ENCODE measurements at regions not wholly inside any gene's neighbourhood (a gene's known extent, or its start where the extent isn't known, plus 50 kb on each side); places are given as distances from the start of the nearest gene placed in this dataset.
"Not testable (repeated sequence)": the region's sequence is repeated elsewhere in the genome, so short reads cannot be mapped to it uniquely, and the experiment has no call there.

GRCh38 chr15:77877869-77878577 lies 199.5 kb downstream of the TBC1D2B start:
- DNase-seq: no peak

DNA sequence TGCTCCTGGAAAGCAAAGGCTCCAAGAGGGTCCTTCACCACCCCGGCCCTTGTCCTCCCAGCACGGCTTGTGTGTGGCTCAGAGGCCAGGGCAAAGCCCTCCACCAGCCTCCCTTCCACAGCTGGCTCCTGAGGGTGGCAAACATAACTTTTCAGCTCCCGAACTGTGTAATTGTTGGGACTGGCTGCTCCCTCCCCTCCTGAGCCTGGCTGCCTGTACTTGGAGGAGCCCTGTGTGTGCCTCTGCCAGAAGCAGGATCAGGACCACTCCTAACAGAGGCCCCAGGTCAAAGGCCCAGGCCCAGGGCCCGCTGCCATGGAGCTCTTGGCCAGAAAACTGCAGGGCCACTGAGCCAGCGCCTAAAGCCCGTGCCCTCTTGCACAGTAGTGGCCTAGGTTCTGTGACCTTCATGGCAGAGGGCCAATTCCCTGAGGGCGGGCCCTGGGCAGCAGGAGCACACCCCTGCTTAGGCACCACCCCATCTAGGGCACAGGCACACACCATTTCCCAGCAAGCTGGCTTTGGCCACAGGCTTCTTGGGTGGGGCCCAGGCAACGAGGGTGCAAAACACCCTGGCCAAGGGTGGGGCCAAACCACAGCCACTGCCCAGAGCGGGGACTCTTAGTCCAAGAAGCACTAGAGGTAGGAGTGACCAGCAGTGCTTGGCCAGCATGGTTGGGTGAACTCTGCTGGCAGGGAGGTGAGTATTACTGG lies 201.2 kb downstream of the TBC1D2B start:
- not testable (repeated sequence) for DNase-seq

- DNase-seq: peak; percentile 20
These were observed 202.3 kb downstream of the TBC1D2B start for GRCh38 chr15:77875066-77875721.

DNA sequence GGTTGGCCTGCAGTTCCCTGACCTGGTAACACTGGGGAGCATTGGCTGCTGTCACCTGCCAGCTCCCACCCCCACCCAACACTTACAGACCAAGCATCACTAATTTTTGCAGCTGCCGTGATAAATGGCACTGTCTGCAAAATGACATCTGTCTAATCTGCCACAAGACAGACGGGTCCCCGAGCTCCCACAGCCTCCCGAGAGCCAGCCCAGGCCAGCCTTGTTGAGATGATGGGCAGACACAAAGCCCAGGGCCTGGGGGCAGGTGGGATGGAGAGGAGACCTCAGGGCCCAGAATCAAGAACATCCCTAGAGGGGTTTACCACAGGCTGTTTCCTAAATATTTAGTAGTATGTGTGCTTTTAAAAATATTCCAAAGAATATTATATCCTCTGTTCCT lies 203.4 kb downstream of the TBC1D2B start:
- DNase-seq: no peak

DNA sequence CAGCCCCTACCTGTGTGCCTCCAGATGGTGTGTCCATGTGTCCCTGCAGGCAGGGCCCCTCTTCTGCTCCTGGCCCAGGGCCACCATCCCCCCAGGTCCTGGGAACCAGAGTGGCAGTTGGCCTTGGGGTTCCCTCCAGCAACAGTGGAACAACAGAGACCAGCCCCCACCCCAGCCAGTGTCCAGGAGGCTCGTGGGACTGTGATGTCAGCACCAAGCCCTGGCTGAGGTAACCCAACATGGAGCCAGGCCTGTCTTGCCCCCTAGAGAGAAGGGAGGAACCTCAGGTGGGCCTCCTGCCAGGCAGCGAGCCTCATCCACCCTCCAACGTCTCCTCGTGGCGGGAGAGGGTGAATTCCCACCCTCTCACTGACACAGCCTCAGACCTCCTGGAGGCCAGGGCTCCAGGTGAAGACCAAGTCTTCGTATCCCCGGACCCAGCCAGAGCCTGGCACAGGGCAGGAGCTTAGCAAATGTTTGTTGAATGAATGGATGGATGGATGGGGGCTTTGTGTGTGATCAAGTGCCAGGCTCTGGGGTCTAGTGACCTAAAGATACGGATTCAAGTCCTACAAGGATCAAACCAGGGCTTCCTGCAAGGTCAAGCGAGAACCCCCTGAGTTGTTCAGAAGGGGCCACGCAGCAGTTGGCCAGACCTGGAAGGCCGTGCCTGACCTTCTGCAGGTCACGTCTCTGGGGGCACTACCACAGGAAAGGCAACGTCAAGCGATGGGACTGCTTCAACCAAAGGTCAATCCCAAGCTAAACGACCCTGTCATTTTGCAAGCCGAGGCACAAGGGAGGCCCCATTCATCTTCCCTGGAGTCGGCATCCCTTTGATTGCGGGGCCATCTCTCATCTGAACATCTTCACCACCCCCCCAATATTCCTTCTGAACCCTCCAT lies 204.7 kb downstream of the TBC1D2B start:
- DNase-seq: not testable (repeated sequence)

DNA sequence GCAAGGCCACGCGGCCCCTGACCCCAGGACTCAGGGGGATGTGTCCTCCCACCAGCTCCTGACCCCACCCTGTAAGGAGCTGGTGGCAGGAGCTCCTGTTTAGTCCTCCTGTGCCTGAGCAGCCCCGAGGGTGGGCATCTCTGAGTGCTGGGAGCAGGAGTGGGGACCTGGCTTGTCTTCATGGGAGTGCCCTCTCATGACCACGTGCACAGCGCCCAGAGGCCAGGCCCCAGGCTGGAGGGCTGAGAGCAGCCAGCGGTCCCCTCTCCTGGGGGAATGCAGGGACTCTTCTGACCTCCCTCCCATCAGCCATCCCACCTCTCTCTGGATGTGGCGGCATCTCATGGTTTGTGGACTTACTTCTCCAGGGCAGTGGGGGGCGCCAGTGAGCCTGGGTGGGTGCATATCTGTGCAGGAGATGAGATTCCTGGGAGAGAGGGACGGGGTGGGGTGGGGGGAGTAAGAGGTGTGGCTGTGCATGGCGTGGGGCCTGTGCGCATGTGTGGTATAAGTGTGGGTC lies 205.6 kb downstream of the TBC1D2B start:
- DNase-seq: no peak

DNA sequence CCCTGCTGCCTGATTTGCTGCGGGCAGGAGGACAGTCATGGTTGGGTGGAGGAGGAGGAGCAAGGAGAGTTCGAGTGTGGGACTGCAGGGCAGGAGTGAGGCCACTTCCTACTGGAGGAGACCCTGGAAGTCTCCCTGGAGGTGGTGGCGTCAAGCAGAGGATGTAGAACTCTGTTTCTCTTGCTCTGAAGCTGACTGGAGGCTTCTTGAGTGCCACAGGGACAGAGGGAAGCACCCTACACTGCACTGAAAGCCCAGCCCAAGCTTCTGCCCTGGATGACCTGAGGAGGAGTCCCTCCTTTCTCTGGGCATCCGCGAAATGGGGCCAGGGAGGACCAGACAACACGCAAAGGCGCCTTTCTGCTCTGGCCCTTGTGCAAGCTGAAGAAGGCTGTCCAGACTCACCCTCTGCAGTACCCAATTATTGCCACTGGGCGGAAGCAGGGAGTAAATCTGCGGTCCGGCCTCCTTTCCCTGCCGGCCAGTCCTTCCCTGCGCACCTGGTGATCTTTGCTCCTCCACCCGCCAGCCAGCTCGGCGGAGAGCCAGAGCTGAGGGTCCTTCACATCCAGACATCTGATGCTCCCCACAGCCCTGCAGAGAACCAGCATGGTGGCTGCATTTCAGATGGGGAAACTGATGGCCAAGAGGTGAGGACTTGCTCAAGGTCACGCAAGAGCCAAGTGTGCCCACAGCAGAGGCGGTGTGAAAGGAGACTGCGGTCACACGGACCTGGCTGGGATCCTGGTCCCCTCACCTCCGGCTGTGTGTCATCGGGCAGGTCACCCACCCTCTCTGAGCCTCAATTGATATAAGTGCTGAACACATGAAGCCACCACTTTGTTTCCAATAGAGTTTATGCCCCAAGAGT lies 207.1 kb downstream of the TBC1D2B start:
- DNase-seq: peak; percentile 38

- no peak for DNase-seq
These were observed 208.3 kb downstream of the TBC1D2B start for GRCh38 chr15:77869021-77869895.

DNA sequence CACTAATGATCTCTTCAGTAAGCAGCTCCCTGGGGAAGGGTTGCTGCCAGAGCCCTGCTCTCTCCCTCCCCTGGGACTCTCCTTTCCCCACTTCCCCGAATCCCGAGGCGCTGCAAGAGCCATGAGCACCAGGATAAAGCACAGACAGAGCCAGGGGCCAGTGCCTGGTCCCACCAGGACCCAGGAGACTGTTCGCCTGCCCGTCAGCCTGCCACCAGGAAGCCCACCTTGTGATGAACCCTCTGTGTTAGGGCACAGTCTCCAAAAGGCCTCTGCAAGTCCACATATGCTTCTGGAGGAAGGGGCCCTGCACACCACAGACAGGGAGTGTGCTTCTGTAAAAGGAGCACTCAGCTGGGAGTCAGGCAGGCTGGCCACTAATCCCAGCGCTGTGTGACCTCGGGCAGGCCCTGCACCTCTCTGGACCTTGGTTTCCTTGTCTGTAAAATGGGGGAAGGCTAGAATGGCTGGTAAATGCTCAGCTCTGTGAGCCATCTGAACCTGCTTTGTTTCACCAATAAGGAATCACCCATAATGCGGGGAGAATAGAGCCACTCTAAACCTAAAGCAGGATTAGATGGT lies 209.4 kb downstream of the TBC1D2B start:
- not testable (repeated sequence) for DNase-seq

GRCh38 chr15:77867266-77868047 lies 210.1 kb downstream of the TBC1D2B start:
- no peak for DNase-seq

DNA sequence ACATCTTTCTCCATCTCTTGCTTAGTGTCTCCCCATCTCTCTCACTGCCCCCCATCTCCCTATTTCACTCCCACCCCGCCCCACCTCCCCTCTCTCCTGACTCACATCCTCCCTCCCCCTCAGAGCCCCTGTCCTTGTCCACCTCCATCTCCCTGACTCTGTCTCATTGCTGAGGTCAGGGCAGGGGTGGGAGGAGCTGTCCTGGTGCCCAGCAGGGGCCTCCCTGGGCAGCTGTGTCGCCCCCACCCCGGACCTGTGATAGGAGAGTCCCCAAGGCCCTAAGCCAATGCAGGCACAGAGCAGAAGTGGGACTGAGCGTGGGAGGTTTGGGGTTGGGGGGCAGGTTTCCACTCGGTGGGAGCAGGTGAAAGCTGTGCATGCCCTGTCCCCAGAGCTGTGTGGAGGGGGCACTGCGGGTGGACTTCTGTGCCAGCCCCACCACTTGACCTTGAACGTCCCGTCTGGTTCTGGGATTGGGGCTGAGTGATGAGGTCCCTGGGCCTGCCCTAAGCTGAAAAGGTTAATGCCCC lies 210.8 kb downstream of the TBC1D2B start:
- no peak for DNase-seq

DNA sequence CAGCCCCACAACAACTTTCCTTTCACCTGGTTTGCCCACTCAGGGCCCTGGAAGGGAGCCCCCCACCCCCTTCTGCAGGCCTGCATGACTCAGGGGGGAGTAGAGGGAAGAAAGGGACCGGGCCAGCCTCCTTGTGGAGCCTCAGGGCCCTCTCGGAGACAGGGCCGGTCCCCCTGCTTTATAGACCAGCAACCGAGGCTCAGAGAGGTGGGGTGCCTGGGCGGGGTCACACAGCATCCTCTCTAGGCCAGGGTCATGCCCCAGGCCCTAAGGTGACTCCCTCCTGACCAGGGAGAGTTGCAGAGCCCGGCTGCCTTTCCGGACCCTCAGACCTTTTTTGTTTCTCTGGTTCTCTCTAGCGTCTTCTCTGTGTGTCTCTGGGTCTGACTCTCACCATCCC lies 211.3 kb downstream of the TBC1D2B start:
- no peak for DNase-seq

GRCh38 chr15:77865701-77866100 lies 211.8 kb downstream of the TBC1D2B start:
- DNase-seq: no peak

GRCh38 chr15:77865106-77865610 lies 212.4 kb downstream of the TBC1D2B start:
- no peak for DNase-seq

DNA sequence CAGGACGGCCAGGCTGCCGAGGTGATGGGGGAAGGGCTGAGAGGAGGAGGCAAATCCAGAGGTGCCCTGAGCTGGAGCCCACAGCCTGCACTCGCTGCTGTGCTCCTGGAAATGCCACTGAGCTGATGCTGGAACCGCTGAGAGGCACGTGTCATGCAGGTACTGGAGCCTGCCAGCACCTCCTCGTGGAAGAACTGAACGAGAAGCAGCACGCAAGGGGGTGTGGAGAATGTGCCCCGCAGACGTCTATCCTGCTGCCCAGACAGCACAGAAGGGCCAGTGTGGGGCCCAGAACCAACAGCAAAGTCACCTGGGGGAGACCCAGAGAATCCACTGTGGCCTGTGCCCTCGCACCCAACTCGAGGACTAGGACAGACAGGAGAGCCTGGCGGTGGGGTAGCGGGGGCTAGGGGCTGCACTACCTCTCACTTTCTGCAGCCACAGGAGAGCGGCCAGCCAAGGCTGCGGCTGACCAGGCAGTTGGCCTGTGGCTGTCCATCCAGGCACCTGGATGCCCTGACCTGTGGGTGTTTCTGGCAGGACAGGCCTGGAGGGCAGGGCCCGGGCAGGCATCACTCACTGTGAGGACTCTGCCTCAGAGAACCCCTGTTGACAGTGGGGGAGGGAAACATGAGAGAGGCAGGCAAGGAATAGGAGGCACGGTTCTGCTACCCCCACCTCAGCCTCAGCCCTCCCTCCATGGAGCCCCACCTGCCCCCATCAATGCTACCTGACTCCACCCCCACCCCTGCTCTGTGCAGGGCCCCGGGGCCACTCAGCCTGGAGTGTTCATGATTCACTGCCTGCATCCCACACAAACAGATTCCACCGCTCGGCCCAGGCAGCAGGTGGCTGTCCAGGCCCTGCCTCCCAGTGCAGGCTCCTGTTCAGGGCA lies 213.1 kb downstream of the TBC1D2B start:
- DNase-seq: no peak

DNA sequence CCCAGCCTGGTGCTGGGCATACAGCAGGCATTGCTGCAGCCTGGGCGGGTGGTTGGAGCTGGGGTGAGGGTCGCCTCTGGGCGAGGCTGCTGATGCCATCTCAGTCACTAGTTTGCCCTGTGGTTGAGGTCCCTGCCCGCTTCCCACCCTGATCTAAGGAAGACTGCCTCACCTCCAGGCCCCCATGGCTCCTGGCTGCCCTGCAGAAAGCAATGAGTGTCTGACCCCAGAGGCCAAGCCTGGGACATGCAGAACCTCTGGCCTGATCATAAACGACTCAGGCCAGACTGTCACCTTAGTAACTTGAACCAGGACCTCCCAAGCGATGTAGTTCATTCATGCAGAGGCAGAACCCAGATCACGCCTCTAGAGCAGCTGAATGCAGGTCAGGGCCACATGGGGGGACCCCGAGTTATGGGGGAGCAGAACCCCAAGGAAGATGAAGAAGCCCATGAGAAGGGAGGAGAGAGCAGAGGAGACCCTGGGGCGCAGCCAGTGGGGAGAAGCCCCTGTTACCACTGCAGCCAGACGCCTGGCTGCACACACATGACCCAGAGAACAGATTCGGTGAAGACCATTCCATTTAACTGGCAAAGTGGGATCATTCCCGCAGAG lies 213.9 kb downstream of the TBC1D2B start:
- DNase-seq: no peak

- DNase-seq: no peak
These were observed 214.8 kb downstream of the TBC1D2B start for GRCh38 chr15:77862651-77863104.

Measured in activated naive CD4-positive, alpha-beta T cell treated with Interleukin-2 at 50 U/mL for 16 hours (primary cell).